Neural progenitor cell (in vitro differentiated cells): ENCODE measurements at regions not wholly inside any gene's neighbourhood (a gene's known extent, or its start where the extent isn't known, plus 50 kb on each side); places are given as distances from the start of the nearest gene placed in this dataset.

ENCODE experiments used
- DNase-seq: peaks from one replicate; pipeline ENCODE4 v3.0.0-alpha.2; 2016; ENCODE audit warnings: low spot score
- H2AFZ ChIP-seq: fragments of 200-600 bp; sonication (generic); replicated peaks from 2 replicates; pipeline ENCODE4 v1.6.1; 2016; ENCODE audit warnings: antibody characterized with exemption
- H3F3A ChIP-seq: fragments of 200-600 bp; sonication (generic); 2 replicates; pipeline ENCODE4 v1.6.1; 2016; ENCODE audit warnings: antibody characterized with exemption, low read depth
- H3K27ac ChIP-seq: fragments of 200-600 bp; sonication (generic); 2 replicates; pipeline ENCODE4 v1.5.1; 2016; ENCODE audit warnings: mild to moderate bottlenecking
- H3K27me3 ChIP-seq: fragments of 200-600 bp; sonication (generic); 2 replicates; pipeline ENCODE4 v1.6.1; 2016; ENCODE audit warnings: mild to moderate bottlenecking, moderate library complexity
- H3K36me3 ChIP-seq: fragments of 200-600 bp; sonication (generic); 2 replicates; pipeline ENCODE4 v1.5.1; 2016
- H3K4me1 ChIP-seq: fragments of 200-600 bp; sonication (generic); 2 replicates; pipeline ENCODE4 v1.6.1; 2016; ENCODE audit warnings: mixed run types
- H3K4me2 ChIP-seq: fragments of 200-600 bp; sonication (generic); 2 replicates; pipeline ENCODE4 v1.6.1; 2016
- H3K4me3 ChIP-seq: fragments of 200-600 bp; sonication (generic); 2 replicates; pipeline ENCODE4 v1.5.1; 2016
- H3K79me2 ChIP-seq: fragments of 200-600 bp; sonication (generic); 2 replicates; pipeline ENCODE4 v1.6.1; 2016; ENCODE audit warnings: low read depth
- H3K9ac ChIP-seq: fragments of 200-600 bp; sonication (generic); 2 replicates; pipeline ENCODE4 v1.6.1; 2016
- H3K9me3 ChIP-seq: fragments of 200-600 bp; sonication (generic); 2 replicates; pipeline ENCODE4 v1.5.1; 2016; ENCODE audit warnings: low read depth
- H4K20me1 ChIP-seq: fragments of 200-600 bp; sonication (generic); 2 replicates; pipeline ENCODE4 v1.6.1; 2016; ENCODE audit warnings: low read depth
- H3K27ac Mint-ChIP-seq: 3 replicates; pipeline ENCODE4 v1.8.0; 2021; ENCODE audit warnings: mixed read lengths
- H3K27me3 Mint-ChIP-seq: 2 replicates; pipeline ENCODE4 v1.8.0; 2022; ENCODE audit warnings: low read depth, mild to moderate bottlenecking, inconsistent platforms, moderate library complexity, mixed read lengths; ENCODE audit not compliant: insufficient read depth
- H3K36me3 Mint-ChIP-seq: 3 replicates; pipeline ENCODE4 v1.8.0; 2021; ENCODE audit warnings: mixed read lengths
- H3K4me1 Mint-ChIP-seq: 3 replicates; pipeline ENCODE4 v1.8.0; 2021; ENCODE audit warnings: mixed read lengths
- H3K4me3 Mint-ChIP-seq: 3 replicates; pipeline ENCODE4 v1.8.0; 2021; ENCODE audit warnings: mild to moderate bottlenecking, moderate library complexity, mixed read lengths
- H3K9me3 Mint-ChIP-seq: 3 replicates; pipeline ENCODE4 v1.8.0; 2020; ENCODE audit warnings: mixed read lengths
- CTCF ChIP-seq: fragments of 200-600 bp; sonication (generic); IDR thresholded peaks from 2 replicates; pipeline ENCODE4 v1.5.1; 2017; ENCODE audit warnings: antibody characterized with exemption, mild to moderate bottlenecking
- EZH2 ChIP-seq: fragments of 200-600 bp; sonication (generic); IDR thresholded peaks from 2 replicates; pipeline ENCODE4 v1.6.1; 2017; ENCODE audit warnings: antibody characterized with exemption, mild to moderate bottlenecking, moderate library complexity
- EZH2phosphoT487 ChIP-seq: fragments of 200-600 bp; sonication (generic); IDR thresholded peaks from 2 replicates; pipeline ENCODE4 v1.6.1; 2017; ENCODE audit warnings: antibody characterized with exemption

GRCh38 chr1:61007534-61008364 is 74.6 kb upstream of the NFIA start:
- H3K36me3 Mint-ChIP-seq = peaks cover 2% of the 10 kb centered on the region
- Histone ChIP-seq H3K79me2 (no peaks in the 10 kb centered on the region), H3K4me1 (peaks cover 47% of the 10 kb centered on the region), H3K36me3 (no peaks in the 10 kb centered on the region), H3K9me3 (no peaks in the 10 kb centered on the region), H2AFZ (no peak overlapping the region), H3K27ac (no peak overlapping the region), H3K4me2 (peak overlapping the region; percentile 2), H4K20me1 (no peaks in the 10 kb centered on the region), H3F3A (peaks cover 33% of the 10 kb centered on the region), H3K4me3 (no peak overlapping the region), H3K27me3 (no peaks in the 10 kb centered on the region), H3K9ac (no peak overlapping the region)
- no peak overlapping the region for H3K27ac Mint-ChIP-seq
- H3K4me3 Mint-ChIP-seq = no peak overlapping the region
- H3K27me3 Mint-ChIP-seq = peaks cover 7% of the 10 kb centered on the region
- H3K4me1 Mint-ChIP-seq = peaks cover 24% of the 10 kb centered on the region
- peak; percentile 73 for TF ChIP-seq EZH2phosphoT487
- no peak for TF ChIP-seq EZH2
- TF ChIP-seq CTCF = no peak
- H3K9me3 Mint-ChIP-seq = no peaks in the 10 kb centered on the region
- peak; percentile 49 for DNase-seq

- Mint-ChIP-seq H3K36me3 (peaks cover 2% of the 10 kb centered on the region), H3K27ac (peak overlapping the region; percentile 92), H3K4me3 (no peak overlapping the region), H3K9me3 (no peaks in the 10 kb centered on the region), H3K4me1 (peaks cover 24% of the 10 kb centered on the region), H3K27me3 (peaks cover 7% of the 10 kb centered on the region)
- no peak for TF ChIP-seq EZH2
- no peak for TF ChIP-seq CTCF
- no peak for TF ChIP-seq EZH2phosphoT487
- Histone ChIP-seq H3K27me3 (no peaks in the 10 kb centered on the region), H2AFZ (peak overlapping the region; percentile 14), H3K9ac (no peak overlapping the region), H3K4me2 (peak overlapping the region; percentile 64), H3K9me3 (no peaks in the 10 kb centered on the region), H4K20me1 (no peaks in the 10 kb centered on the region), H3K36me3 (no peaks in the 10 kb centered on the region), H3F3A (peaks cover 33% of the 10 kb centered on the region), H3K4me3 (peak overlapping the region; percentile 3), H3K4me1 (peaks cover 46% of the 10 kb centered on the region), H3K27ac (no peak overlapping the region), H3K79me2 (no peaks in the 10 kb centered on the region)
- peak; percentile 83 for DNase-seq
Measured at GRCh38 chr1:61005614-61006580, 76.5 kb upstream of the NFIA start.

GRCh38 chr1:61004262-61005003 is 77.9 kb upstream of the NFIA start:
- H3K4me3 ChIP-seq = no peak overlapping the region
- no peak overlapping the region for H2AFZ ChIP-seq
- peaks cover 33% of the 10 kb centered on the region for H3F3A ChIP-seq
- DNase-seq = no peak
- Mint-ChIP-seq H3K4me3 (no peak overlapping the region), H3K4me1 (peaks cover 24% of the 10 kb centered on the region), H3K36me3 (peaks cover 2% of the 10 kb centered on the region), H3K27ac (no peak overlapping the region), H3K9me3 (no peaks in the 10 kb centered on the region), H3K27me3 (peaks cover 7% of the 10 kb centered on the region)
- TF ChIP-seq CTCF (no peak), EZH2phosphoT487 (no peak), EZH2 (no peak)
- H3K27ac ChIP-seq = no peak overlapping the region
- no peaks in the 10 kb centered on the region for H3K79me2 ChIP-seq
- no peaks in the 10 kb centered on the region for H4K20me1 ChIP-seq
- no peak overlapping the region for H3K9ac ChIP-seq
- no peak overlapping the region for H3K4me2 ChIP-seq
- H3K27me3 ChIP-seq = no peaks in the 10 kb centered on the region
- peaks cover 46% of the 10 kb centered on the region for H3K4me1 ChIP-seq
- no peaks in the 10 kb centered on the region for H3K36me3 ChIP-seq
- H3K9me3 ChIP-seq = no peaks in the 10 kb centered on the region
